DOHH2 (cell line): ENCODE measurements at regions not wholly inside any gene's neighbourhood (a gene's known extent, or its start where the extent isn't known, plus 50 kb on each side); places are given as distances from the start of the nearest gene placed in this dataset.

ENCODE experiments used
- H3F3A ChIP-seq: fragments of 200-600 bp; sonication (generic), shearing (Covaris generic); 2 replicates; pipeline ENCODE4 v1.6.0; 2016; ENCODE audit warnings: antibody characterized with exemption, mild to moderate bottlenecking; ENCODE audit not compliant: control insufficient read depth, insufficient read depth
- H3K27ac ChIP-seq: fragments of 200-600 bp; sonication (generic); 2 replicates; pipeline ENCODE4 v1.5.1; 2014; ENCODE audit warnings: low read depth, mild to moderate bottlenecking, low read length, moderate library complexity
- H3K27me3 ChIP-seq: fragments of 200-600 bp; sonication (generic); 2 replicates; pipeline ENCODE4 v1.6.1; 2014; ENCODE audit warnings: mild to moderate bottlenecking, low read length, mixed read lengths; ENCODE audit not compliant: control insufficient read depth
- H3K36me3 ChIP-seq: fragments of 200-600 bp; sonication (generic); 2 replicates; pipeline ENCODE4 v1.6.1; 2014; ENCODE audit warnings: mild to moderate bottlenecking, low read length, moderate library complexity, mixed read lengths; ENCODE audit not compliant: control insufficient read depth
- H3K4me1 ChIP-seq: fragments of 200-600 bp; sonication (generic); 2 replicates; pipeline ENCODE4 v1.6.1; 2014; ENCODE audit warnings: mild to moderate bottlenecking, low read length, mixed read lengths; ENCODE audit not compliant: control insufficient read depth
- H3K4me2 ChIP-seq: fragments of 200-600 bp; sonication (generic); 2 replicates; pipeline ENCODE4 v1.6.0; 2014; ENCODE audit warnings: mild to moderate bottlenecking, low read length, moderate library complexity
- H3K4me3 ChIP-seq: fragments of 200-600 bp; sonication (generic); 2 replicates; pipeline ENCODE4 v1.5.1; 2014; ENCODE audit warnings: mild to moderate bottlenecking, low read length, mixed read lengths
- H3K79me2 ChIP-seq: fragments of 200-600 bp; sonication (generic); 2 replicates; pipeline ENCODE4 v1.6.1; 2014; ENCODE audit warnings: mild to moderate bottlenecking, low read length, mixed read lengths; ENCODE audit not compliant: control insufficient read depth
- H3K9me2 ChIP-seq: fragments of 200-600 bp; sonication (generic); replicated peaks from 2 replicates; pipeline ENCODE4 v1.6.1; 2014; ENCODE audit warnings: mild to moderate bottlenecking, low read length, mixed read lengths; ENCODE audit not compliant: control insufficient read depth
- H3K9me3 ChIP-seq: fragments of 200-600 bp; sonication (generic); 2 replicates; pipeline ENCODE4 v1.6.1; 2014; ENCODE audit warnings: antibody characterized with exemption, low read length, mixed read lengths; ENCODE audit not compliant: control insufficient read depth, insufficient read depth
- H4K20me1 ChIP-seq: fragments of 200-600 bp; sonication (generic); 2 replicates; pipeline ENCODE4 v1.6.0; 2014; ENCODE audit warnings: low read depth, mild to moderate bottlenecking, antibody characterized with exemption, low read length, moderate library complexity; ENCODE audit not compliant: control insufficient read depth, insufficient read depth
- EZH2phosphoT487 ChIP-seq: fragments of 200-600 bp; sonication (generic); IDR thresholded peaks from 2 replicates; pipeline ENCODE4 v1.6.1; 2017; ENCODE audit warnings: borderline replicate concordance, mild to moderate bottlenecking, antibody characterized with exemption, low read length, moderate library complexity, mixed read lengths
- TF ChIP-seq, protein P1 (sequence below): fragments of 200-600 bp; sonication (generic); IDR thresholded peaks from one replicate; pipeline ENCODE4 v1.5.1; 2014; ENCODE audit warnings: antibody characterized with exemption, mild to moderate bottlenecking, low read depth, low read length; ENCODE audit not compliant: poor library complexity, severe bottlenecking

DNA sequence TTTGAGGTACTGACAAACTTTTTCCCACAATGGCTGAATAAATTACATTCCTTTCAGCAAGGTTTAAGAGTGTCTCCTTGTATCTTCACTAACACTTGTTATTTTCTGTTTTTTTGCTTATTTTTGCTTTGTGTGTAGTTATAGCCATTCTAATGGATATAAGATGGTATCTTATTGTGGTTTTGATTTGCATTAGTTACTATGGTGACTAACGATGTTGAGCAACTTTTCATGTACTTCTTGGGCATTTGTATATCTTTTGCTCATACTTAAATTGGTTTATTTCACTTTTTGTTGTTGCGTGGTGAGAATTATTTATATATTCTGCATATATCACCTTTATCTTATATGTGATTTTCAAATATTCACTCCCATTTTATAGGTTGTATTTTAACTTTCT is 79.9 kb upstream of the FSIP2 start:
- Histone ChIP-seq H3K4me2 (no peak overlapping the region), H3K9me3 (no peaks in the 10 kb centered on the region), H3K4me3 (no peak overlapping the region), H3K4me1 (no peaks in the 10 kb centered on the region), H4K20me1 (no peaks in the 10 kb centered on the region), H3K27me3 (no peaks in the 10 kb centered on the region), H3K9me2 (no peaks in the 10 kb centered on the region), H3F3A (no peaks in the 10 kb centered on the region), H3K79me2 (no peaks in the 10 kb centered on the region), H3K36me3 (no peaks in the 10 kb centered on the region), H3K27ac (no peak overlapping the region)
- TF ChIP-seq, protein P1, sequence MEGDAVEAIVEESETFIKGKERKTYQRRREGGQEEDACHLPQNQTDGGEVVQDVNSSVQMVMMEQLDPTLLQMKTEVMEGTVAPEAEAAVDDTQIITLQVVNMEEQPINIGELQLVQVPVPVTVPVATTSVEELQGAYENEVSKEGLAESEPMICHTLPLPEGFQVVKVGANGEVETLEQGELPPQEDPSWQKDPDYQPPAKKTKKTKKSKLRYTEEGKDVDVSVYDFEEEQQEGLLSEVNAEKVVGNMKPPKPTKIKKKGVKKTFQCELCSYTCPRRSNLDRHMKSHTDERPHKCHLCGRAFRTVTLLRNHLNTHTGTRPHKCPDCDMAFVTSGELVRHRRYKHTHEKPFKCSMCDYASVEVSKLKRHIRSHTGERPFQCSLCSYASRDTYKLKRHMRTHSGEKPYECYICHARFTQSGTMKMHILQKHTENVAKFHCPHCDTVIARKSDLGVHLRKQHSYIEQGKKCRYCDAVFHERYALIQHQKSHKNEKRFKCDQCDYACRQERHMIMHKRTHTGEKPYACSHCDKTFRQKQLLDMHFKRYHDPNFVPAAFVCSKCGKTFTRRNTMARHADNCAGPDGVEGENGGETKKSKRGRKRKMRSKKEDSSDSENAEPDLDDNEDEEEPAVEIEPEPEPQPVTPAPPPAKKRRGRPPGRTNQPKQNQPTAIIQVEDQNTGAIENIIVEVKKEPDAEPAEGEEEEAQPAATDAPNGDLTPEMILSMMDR = no peak
- no peak for TF ChIP-seq EZH2phosphoT487

DNA sequence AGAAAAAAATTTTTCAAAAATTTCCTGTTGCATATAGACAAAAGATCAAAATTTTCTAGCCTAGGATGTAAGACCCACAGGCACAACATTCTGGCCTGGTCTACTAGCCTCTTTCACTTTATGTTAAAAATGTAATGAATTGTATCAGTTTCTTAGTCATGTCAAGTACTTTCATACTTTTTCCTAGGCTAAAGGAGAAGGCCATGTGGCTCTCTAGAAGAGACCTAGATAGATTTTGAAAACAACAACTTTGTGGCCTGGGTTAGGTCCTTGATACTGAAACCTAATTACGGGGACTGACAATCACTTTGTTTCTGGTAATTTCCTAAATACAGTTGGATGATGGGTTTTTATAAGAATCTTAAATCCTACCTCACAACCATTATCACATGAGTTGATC is 74.8 kb upstream of the FSIP2 start:
- Histone ChIP-seq H3F3A (no peaks in the 10 kb centered on the region), H3K27ac (no peak overlapping the region), H3K9me3 (no peaks in the 10 kb centered on the region), H4K20me1 (no peaks in the 10 kb centered on the region), H3K4me1 (no peaks in the 10 kb centered on the region), H3K4me2 (no peak overlapping the region), H3K27me3 (no peaks in the 10 kb centered on the region), H3K9me2 (no peaks in the 10 kb centered on the region), H3K4me3 (no peak overlapping the region), H3K36me3 (no peaks in the 10 kb centered on the region), H3K79me2 (no peaks in the 10 kb centered on the region)
- TF ChIP-seq, protein P1 = no peak
- TF ChIP-seq EZH2phosphoT487 = no peak

DNA sequence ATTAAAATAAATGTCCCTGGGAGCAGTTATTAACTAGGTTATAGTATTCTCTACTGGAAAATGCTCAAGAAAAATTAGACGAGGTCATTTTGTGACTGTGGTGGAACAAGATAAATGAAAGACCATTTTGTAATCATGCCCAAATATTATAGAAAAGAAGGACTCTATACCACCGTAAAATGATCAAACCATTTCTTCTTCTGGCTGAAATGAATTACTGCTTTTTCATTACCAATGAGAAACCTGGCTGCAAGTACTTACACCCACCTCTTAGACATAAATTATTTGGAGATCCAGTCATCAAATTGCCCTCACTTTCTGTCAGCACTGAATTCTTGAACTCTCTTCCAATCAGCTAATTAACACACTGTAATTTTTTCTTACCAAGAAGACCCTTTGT is 74.2 kb upstream of the FSIP2 start:
- Histone ChIP-seq H3K27me3 (no peaks in the 10 kb centered on the region), H3F3A (no peaks in the 10 kb centered on the region), H3K4me3 (no peak overlapping the region), H3K36me3 (no peaks in the 10 kb centered on the region), H3K27ac (no peak overlapping the region), H3K9me2 (no peaks in the 10 kb centered on the region), H3K4me2 (no peak overlapping the region), H3K4me1 (no peaks in the 10 kb centered on the region), H3K79me2 (no peaks in the 10 kb centered on the region), H3K9me3 (no peaks in the 10 kb centered on the region), H4K20me1 (no peaks in the 10 kb centered on the region)
- no peak for TF ChIP-seq EZH2phosphoT487
- TF ChIP-seq, protein P1 = no peak

DNA sequence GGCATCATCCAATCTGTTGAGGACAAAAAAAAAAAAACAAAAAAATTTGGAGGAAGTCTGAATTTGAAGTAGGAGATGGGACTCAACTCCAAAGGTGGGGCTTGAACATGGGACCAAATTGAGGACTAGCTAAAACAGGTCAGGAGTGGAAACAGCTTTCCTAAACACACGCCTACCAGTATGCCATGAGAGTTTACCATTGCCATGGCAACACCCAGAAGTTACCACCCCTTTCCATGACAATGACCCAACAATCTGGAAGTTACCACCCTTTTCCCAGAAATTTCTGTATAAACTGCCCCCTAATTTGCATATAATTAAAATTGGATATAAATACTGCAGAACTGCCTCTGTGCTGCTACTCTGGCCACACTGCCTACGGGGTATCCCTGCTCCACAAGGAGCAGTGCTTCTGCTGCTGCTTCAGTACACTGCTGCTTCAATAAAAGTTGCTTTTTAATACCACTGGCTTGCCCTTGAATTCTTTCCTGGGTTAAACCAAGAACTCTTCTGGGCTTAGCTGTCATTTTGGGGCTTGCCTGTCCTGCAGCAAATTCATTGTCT is 73.3 kb upstream of the FSIP2 start:
- TF ChIP-seq, protein P1 = no peak
- no peak for TF ChIP-seq EZH2phosphoT487

More for the DNA sequence above, 73.3 kb upstream of the FSIP2 start:
- H3F3A ChIP-seq = no peaks in the 10 kb centered on the region
- no peaks in the 10 kb centered on the region for H3K4me1 ChIP-seq
- H3K9me2 ChIP-seq = no peaks in the 10 kb centered on the region
- H3K4me3 ChIP-seq = no peak overlapping the region
- no peaks in the 10 kb centered on the region for H3K36me3 ChIP-seq
- H3K79me2 ChIP-seq = no peaks in the 10 kb centered on the region
- no peak overlapping the region for H3K27ac ChIP-seq
- H3K4me2 ChIP-seq = no peak overlapping the region
- H3K9me3 ChIP-seq = no peaks in the 10 kb centered on the region
- no peaks in the 10 kb centered on the region for H4K20me1 ChIP-seq
- H3K27me3 ChIP-seq = no peaks in the 10 kb centered on the region
